Aorta (tissue), 5 donors: ENCODE measurements at regions not wholly inside any gene's neighbourhood (a gene's known extent, or its start where the extent isn't known, plus 50 kb on each side); places are given as distances from the start of the nearest gene placed in this dataset.

Source experiments
- ATAC-seq: fragments of 200-7000 bp; cut with Tn5 transposase; one replicate; pipeline ENCODE4 v1.9.1; 2022; ENCODE audit warnings: moderate library complexity; ENCODE audit not compliant: low FRiP score
- DNase-seq, 2 donors: peaks; one replicate each; pipeline ENCODE4 v3.0.0-alpha.2; 2020
- H3K27ac ChIP-seq, 2 donors: one replicate each; pipeline ENCODE4 v1.5.1; 2013; ENCODE audit warnings: low read length in 2 of 2, mild to moderate bottlenecking in 2 of 2, moderate library complexity in 2 of 2, control low read depth in 1 of 2, inconsistent platforms in 1 of 2, low read depth in 1 of 2
- H3K27me3 ChIP-seq, 2 donors: one replicate each; pipeline ENCODE4 v1.6.1; 2013; ENCODE audit warnings: control low read depth in 1 of 2, low read length in 1 of 2, mild to moderate bottlenecking in 1 of 2, moderate library complexity in 1 of 2; ENCODE audit not compliant: insufficient read depth in 2 of 2, control insufficient read depth in 1 of 2
- H3K36me3 ChIP-seq, 2 donors: one replicate each; pipeline ENCODE4 v1.6.1; 2013; ENCODE audit warnings: control low read depth in 1 of 2, low read length in 1 of 2, mild to moderate bottlenecking in 1 of 2; ENCODE audit not compliant: insufficient read depth in 2 of 2, control insufficient read depth in 1 of 2
- H3K4me1 ChIP-seq, 2 donors: one replicate each; pipeline ENCODE4 v1.6.1; 2013; ENCODE audit warnings: low read length in 2 of 2, control low read depth in 1 of 2, mild to moderate bottlenecking in 1 of 2, moderate library complexity in 1 of 2; ENCODE audit not compliant: insufficient read depth in 2 of 2, control insufficient read depth in 1 of 2
- H3K4me3 ChIP-seq, 2 donors: one replicate each; pipeline ENCODE4 v1.5.1; 2013; ENCODE audit warnings: low read length in 2 of 2, control low read depth in 1 of 2, mild to moderate bottlenecking in 1 of 2
- H3K9me3 ChIP-seq: one replicate; pipeline ENCODE4 v1.6.1; 2013; ENCODE audit warnings: mild to moderate bottlenecking, low read length; ENCODE audit not compliant: control insufficient read depth
- WGBS, 2 donors: extraction: QIAGEN DNeasy Blood & Tissue Kit; methylation state at CpG; one replicate each; pipeline ENCODE4 v1.1.7; 2013; 5-methylcytosine and 5-hydroxymethylcytosine counted together
- intact Hi-C, 2 donors: fragments of 100-400 bp; cut with DNase I; formaldehyde crosslinking; loops; one replicate each; pipeline versions ENCODE4 v1.14.2 to v1.15.0; 2022
- donor health status: healthy with polysubstance abuse.
- donor health status: Bipolar disorder and iron deficiency.
- donor health status: DM: no; HTN: no; CAD: no.
- donor health status: DM: no; HTN: no; CAD: no.
- donor health status: DM: yes; HTN: yes; CAD: no.

DNA sequence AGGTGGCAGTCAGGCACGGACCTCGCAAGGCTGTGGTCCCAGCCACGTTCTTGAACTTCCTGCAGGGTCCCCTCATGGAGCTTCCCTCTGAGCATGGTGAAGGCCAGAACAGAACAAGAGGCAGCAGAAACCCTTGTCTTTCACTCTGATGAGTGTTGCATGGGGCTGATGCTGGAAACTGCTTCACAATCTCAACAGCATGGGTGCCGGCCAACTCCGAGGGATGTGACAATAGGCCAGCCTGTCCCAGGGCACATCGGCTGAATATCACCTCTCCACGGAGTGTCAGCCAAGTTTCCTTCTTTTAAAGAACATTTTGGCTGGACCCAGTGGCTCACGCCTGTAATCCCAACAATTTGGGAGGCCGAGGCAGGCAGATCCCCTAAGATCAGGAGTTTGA, 173.9 kb downstream of the FOXO1 start:
- 84 to 89% methylated on average over 9 of the region's 9 CpGs for WGBS, 2 donors
- H3K36me3 ChIP-seq, result no peaks in the 10 kb centered on the region
- DNase-seq, result no peak

DNA sequence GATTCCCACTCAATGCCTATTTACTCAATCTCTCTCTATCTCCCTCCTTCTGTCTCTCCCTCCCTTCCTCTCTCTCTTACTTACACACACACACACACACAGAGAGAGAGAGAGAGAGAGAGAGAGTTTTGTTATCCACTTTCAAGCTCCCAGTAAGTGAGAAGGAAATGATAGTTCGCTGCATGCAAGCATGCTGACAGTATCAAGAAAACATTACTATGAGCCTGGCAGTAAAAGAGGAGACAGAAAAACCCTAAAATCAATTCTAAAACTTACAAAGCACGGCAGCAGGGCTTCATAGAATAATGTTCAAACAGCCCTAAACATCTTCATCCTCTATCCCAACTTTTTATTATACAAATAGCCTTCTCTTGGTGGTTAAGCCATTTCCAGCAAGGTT, 171.9 kb downstream of the FOXO1 start:
- H3K36me3 ChIP-seq, result no peaks in the 10 kb centered on the region
- H3K9me3 ChIP-seq, result no peaks in the 10 kb centered on the region
- no peak overlapping the region for H3K4me3 ChIP-seq
- no peak for DNase-seq
- no peak overlapping the region for H3K27ac ChIP-seq
- no peak for ATAC-seq
- 58 to 65% methylated on average over 2 of the region's 2 CpGs for WGBS, 2 donors
- intact Hi-C loops, result no loop called here
- H3K27me3 ChIP-seq, result no peaks in the 10 kb centered on the region
- H3K4me1 ChIP-seq, result peaks cover 0 to 3% of the 10 kb centered on the region in 2 donors

More for the DNA sequence above, 173.9 kb downstream of the FOXO1 start:
- Histone ChIP-seq H3K4me1 (peaks cover 0 to 3% of the 10 kb centered on the region in 2 donors), H3K27ac (no peak overlapping the region), H3K4me3 (no peak overlapping the region), H3K9me3 (no peaks in the 10 kb centered on the region), H3K27me3 (no peaks in the 10 kb centered on the region)
- ATAC-seq, result no peak
- intact Hi-C loops, result no loop called here

DNA sequence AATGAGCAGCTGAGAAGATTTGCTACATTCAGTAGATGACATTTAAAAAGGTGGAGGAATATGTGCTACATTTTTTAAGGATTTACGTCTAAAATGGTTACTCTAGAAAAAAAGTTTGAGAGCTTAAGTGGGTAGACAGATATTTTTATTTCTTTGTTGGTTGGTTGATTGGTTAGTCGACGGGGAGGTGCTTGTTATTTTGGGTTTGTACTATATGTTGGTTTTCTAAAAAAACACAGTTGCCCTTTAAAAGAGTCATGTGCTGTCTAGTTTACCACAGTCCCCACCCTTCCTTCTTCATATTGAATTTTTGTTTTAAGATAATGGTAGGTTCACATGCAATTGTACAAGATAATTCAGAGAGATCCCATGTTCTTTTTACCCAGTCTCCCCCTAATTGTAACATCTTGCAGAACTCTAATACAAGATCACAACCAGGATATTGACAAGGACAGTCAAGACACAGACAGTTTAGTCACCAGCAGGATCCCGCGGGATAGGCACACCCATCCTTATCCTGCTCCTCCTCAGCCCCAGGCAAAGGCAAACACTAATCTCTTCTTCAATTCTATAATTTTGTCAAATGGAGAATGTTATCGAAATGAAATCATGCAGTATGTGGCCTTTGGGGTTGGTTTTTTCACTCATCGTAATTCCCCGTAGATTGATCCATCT, 171.4 kb downstream of the FOXO1 start:
- Histone ChIP-seq H3K4me3 (no peak overlapping the region), H3K9me3 (no peaks in the 10 kb centered on the region), H3K27ac (no peak overlapping the region), H3K36me3 (no peaks in the 10 kb centered on the region), H3K4me1 (peaks cover 0 to 3% of the 10 kb centered on the region in 2 donors), H3K27me3 (no peaks in the 10 kb centered on the region)
- ATAC-seq, result no peak
- 75 to 91% methylated on average over 8 of the region's 8 CpGs for WGBS, 2 donors
- DNase-seq, result no peak
- intact Hi-C loops, result no loop called here

DNA sequence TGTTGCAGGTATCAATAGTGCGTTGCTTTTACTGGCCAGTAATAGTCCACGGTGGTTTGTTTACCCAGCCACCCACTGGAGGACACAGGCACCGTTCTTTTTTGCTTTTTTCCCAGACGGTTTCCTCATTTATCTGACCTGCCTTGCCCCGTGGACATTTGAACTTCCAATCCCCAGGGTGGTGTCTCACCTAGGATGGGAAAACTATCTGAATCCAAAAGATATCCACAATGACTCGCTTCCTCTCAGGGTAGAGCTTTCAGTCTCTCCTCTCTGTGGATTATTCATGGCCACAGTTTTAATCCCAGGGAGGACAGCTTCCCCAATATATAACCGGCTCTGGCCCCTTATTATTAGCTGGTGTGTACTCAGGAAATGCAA, 170.8 kb downstream of the FOXO1 start:
- Histone ChIP-seq H3K36me3 (no peaks in the 10 kb centered on the region), H3K27me3 (no peaks in the 10 kb centered on the region), H3K4me3 (no peak overlapping the region), H3K9me3 (no peaks in the 10 kb centered on the region), H3K4me1 (peaks cover 0 to 3% of the 10 kb centered on the region in 2 donors), H3K27ac (no peak overlapping the region)
- ATAC-seq, result no peak
- no peak for DNase-seq
- WGBS, 2 donors, result 79 to 80% methylated on average over 7 of the region's 7 CpGs
- intact Hi-C loops, result no loop called here

DNA sequence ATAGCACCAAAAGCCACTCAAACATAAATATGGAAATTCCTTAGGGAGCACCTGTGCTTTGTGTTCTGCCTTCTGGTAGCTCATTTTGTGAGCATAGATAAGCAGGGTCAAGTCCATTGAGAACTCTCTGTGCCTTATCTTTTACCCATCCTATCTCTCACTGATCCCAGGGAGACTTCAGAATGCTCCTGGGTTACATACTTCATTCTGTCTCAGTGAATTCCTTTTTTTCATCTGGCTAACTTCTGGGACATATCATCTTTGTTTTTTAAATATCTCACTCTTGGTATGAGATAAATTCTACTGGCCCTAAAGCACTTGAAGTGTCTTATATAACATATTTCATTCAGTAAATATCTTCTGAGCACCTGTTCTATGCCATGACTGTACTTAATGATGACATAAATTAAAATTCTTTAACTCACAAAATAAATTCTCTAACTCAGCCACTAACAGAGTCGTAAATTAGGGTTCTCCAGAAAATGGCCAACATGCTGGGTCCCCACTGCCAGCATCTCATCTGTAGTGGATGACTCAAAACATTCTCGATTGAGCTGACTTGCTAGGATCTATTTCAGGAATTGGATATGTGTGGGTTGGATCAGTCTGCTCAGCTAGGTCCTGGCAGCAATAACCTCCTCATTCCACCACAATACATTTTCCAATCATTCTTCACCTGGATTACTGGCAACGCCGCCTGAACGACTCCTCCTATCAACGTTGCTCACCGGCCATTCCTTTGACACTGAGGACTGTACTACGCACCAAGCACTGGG, 170.2 kb downstream of the FOXO1 start:
- 66 to 68% methylated on average over 8 of the region's 8 CpGs for WGBS, 2 donors
- H3K9me3 ChIP-seq, result no peaks in the 10 kb centered on the region
- no peak overlapping the region for H3K27ac ChIP-seq
- no peaks in the 10 kb centered on the region for H3K36me3 ChIP-seq
- intact Hi-C loops, result no loop called here
- H3K4me3 ChIP-seq, result no peak overlapping the region
- ATAC-seq (no peak), DNase-seq (no peak)
- H3K27me3 ChIP-seq, result no peaks in the 10 kb centered on the region
- H3K4me1 ChIP-seq, result peaks cover 0 to 3% of the 10 kb centered on the region in 2 donors

DNA sequence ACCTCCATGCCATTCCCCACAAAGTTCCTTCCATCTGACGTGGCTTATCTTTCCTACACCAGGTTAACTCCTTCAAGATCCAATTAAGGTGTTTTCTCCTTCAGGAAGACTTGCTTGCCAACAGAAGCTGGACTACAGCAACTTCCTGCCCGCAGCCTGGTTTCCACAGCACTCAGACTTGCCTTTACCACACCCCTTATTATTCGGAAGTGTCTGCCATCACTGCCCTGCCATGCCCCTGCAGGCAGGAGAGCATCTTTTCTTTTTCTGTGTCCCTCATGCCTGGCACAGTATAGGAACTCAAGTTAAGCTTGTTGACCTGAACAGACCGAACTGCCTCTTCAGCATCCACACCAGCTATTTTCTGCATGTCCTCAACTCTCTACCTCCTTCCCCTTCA, 168.0 kb downstream of the FOXO1 start:
- WGBS, 2 donors, result 78 to 84% methylated on average over 4 of the region's 4 CpGs
- H3K4me1 ChIP-seq, result peaks cover 0 to 3% of the 10 kb centered on the region in 2 donors
- no peaks in the 10 kb centered on the region for H3K36me3 ChIP-seq
- H3K9me3 ChIP-seq, result no peaks in the 10 kb centered on the region
- H3K27ac ChIP-seq, result no peak overlapping the region
- intact Hi-C loops, result no loop called here
- H3K4me3 ChIP-seq, result no peak overlapping the region
- no peak for DNase-seq
- H3K27me3 ChIP-seq, result no peaks in the 10 kb centered on the region
- no peak for ATAC-seq

DNA sequence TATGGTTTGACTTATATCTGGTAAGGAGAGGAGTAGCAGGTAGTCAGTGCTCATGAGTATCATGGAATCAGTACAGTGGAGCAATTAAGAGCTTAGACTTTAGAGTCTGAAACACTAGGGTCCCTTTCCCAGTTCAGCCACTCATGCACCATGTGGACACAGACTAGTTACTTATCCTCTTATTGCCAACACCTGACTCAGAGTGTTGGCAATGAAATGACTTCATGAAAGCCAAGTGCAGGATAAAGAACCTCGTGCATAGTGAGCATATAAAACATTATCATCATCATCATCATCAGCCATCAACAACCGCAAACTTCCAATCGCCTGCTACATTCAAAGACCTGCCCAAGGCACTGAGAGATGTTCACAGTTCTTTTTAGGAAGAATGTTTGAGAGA, 164.2 kb downstream of the FOXO1 start:
- Histone ChIP-seq H3K27me3 (no peaks in the 10 kb centered on the region), H3K4me3 (no peak overlapping the region), H3K4me1 (peaks cover 0 to 4% of the 10 kb centered on the region in 2 donors), H3K27ac (no peak overlapping the region), H3K9me3 (no peaks in the 10 kb centered on the region), H3K36me3 (no peaks in the 10 kb centered on the region)
- WGBS, 2 donors, result 61 to 62% methylated on average over 3 of the region's 3 CpGs
- intact Hi-C loops, result no loop called here
- ATAC-seq, result no peak
- no peak for DNase-seq

DNA sequence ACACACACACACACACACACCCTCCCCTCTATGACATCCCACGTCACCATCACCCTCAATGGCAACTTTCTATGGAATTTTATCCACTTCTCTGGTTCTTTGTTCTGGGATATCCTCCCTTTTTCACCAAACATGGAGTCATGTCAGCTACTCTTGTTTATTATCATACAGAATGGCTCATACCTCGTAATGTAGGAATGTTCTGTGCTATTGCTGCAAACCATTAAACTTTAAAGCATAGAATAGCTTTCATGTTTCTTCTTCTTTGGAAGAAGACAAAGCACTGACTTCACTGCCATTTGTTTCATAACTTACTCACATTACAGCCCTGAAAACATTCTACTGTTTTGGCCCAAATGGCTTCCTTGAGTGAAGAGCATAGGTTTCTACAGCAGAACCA, 163.4 kb downstream of the FOXO1 start:
- 88 to 91% methylated on average over 2 of the region's 2 CpGs for WGBS, 2 donors
- Histone ChIP-seq H3K36me3 (no peaks in the 10 kb centered on the region), H3K4me3 (no peak overlapping the region), H3K4me1 (peaks cover 0 to 4% of the 10 kb centered on the region in 2 donors), H3K27me3 (no peaks in the 10 kb centered on the region), H3K9me3 (no peaks in the 10 kb centered on the region), H3K27ac (no peak overlapping the region)
- DNase-seq (no peak), ATAC-seq (no peak)
- intact Hi-C loops, result no loop called here
